MM.1S (cell line): ENCODE measurements at regions not wholly inside any gene's neighbourhood (a gene's known extent, or its start where the extent isn't known, plus 50 kb on each side); places are given as distances from the start of the nearest gene placed in this dataset.
"Not testable (repeated sequence)": the region's sequence is repeated elsewhere in the genome, so short reads cannot be mapped to it uniquely, and the experiment has no call there.

Source experiments
- DNase-seq: peaks from one replicate; pipeline ENCODE4 v3.0.0-alpha.2; 2015
- H2AFZ ChIP-seq: fragments of 300-600 bp; sonication (generic); 2 replicates; pipeline ENCODE4 v1.6.0; 2016; ENCODE audit warnings: antibody characterized with exemption, low read length
- H3F3A ChIP-seq: fragments of 300-600 bp; sonication (generic); 2 replicates; pipeline ENCODE4 v1.6.1; 2016; ENCODE audit warnings: mild to moderate bottlenecking, antibody characterized with exemption, low read length, moderate library complexity, mixed read lengths; ENCODE audit not compliant: insufficient read depth
- H3K27ac ChIP-seq: fragments of 300-600 bp; sonication (generic); 2 replicates; pipeline ENCODE4 v1.5.1; 2016; ENCODE audit warnings: mild to moderate bottlenecking, low read length
- H3K27me3 ChIP-seq: fragments of 300-600 bp; sonication (generic); replicated peaks from 2 replicates; pipeline ENCODE4 v1.6.0; 2016; ENCODE audit warnings: low read length; ENCODE audit not compliant: insufficient read depth
- H3K36me3 ChIP-seq: fragments of 300-600 bp; sonication (generic); replicated peaks from 2 replicates; pipeline ENCODE4 v1.6.1; 2016; ENCODE audit warnings: mild to moderate bottlenecking, low read length, mixed read lengths; ENCODE audit not compliant: insufficient read depth
- H3K4me1 ChIP-seq: fragments of 300-600 bp; sonication (generic); 2 replicates; pipeline ENCODE4 v1.6.1; 2016; ENCODE audit warnings: low read length, mixed read lengths
- H3K4me2 ChIP-seq: fragments of 300-600 bp; sonication (generic); 2 replicates; pipeline ENCODE4 v1.6.0; 2016; ENCODE audit warnings: low read depth, low read length
- H3K4me3 ChIP-seq: fragments of 300-600 bp; sonication (generic); 2 replicates; pipeline ENCODE4 v1.5.1; 2016; ENCODE audit warnings: low read length, mixed read lengths
- H3K79me2 ChIP-seq: fragments of 300-600 bp; sonication (generic); 2 replicates; pipeline ENCODE4 v1.6.1; 2016; ENCODE audit warnings: mixed run types, low read length, mixed read lengths
- H3K9ac ChIP-seq: fragments of 300-600 bp; sonication (generic); 2 replicates; pipeline ENCODE4 v1.6.1; 2016; ENCODE audit warnings: low read length, mixed read lengths
- H3K9me2 ChIP-seq: fragments of 300-600 bp; sonication (generic); replicated peaks from 2 replicates; pipeline ENCODE4 v1.6.1; 2016; ENCODE audit warnings: mild to moderate bottlenecking, low read length, mixed read lengths; ENCODE audit not compliant: insufficient read depth
- H3K9me3 ChIP-seq: fragments of 300-600 bp; sonication (generic); replicated peaks from 2 replicates; pipeline ENCODE4 v1.6.1; 2016; ENCODE audit warnings: mild to moderate bottlenecking, low read length, mixed read lengths; ENCODE audit not compliant: insufficient read depth
- H4K20me1 ChIP-seq: fragments of 300-600 bp; sonication (generic); 2 replicates; pipeline ENCODE4 v1.6.1; 2016; ENCODE audit warnings: mild to moderate bottlenecking, low read length, moderate library complexity, mixed read lengths; ENCODE audit not compliant: insufficient read depth
- EZH2 ChIP-seq: fragments of 300-600 bp; sonication (generic); optimal IDR thresholded peaks from 2 replicates; pipeline ENCODE3; 2017; ENCODE audit warnings: low read depth, mild to moderate bottlenecking, antibody characterized with exemption, low read length, mixed read lengths
- EZH2phosphoT487 ChIP-seq: fragments of 300-600 bp; sonication (generic); IDR thresholded peaks from 2 replicates; pipeline ENCODE4 v1.6.1; 2018; ENCODE audit warnings: antibody characterized with exemption, low read length
- TF ChIP-seq, protein P1 (sequence below): fragments of 300-600 bp; sonication (generic); IDR thresholded peaks from 2 replicates; pipeline ENCODE4 v1.5.1; 2016; ENCODE audit warnings: antibody characterized with exemption, low read length, mixed read lengths

DNA sequence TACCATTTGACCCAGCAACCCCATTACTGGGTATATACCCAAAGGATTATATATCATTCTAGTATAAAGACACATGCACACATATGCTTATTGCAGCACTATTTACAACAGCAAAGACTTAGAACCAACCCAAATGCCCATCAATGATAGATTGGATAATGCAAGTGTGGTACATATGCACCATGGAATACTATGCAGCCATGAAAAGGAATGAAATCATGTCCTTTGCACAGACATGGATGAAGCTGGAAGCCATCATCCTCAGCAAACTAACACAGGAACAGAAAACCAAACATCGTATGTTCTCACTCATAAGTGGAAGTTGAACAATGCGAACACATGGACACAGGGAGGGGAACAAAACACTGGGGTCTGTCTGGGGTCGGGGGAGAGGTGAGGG, 50.6 kb upstream of the GPR39 start:
- not testable (repeated sequence) for H3K4me2 ChIP-seq, DNase-seq, H3K27me3 ChIP-seq, H2AFZ ChIP-seq, H4K20me1 ChIP-seq, H3K9me2 ChIP-seq, H3K4me1 ChIP-seq, H3K9ac ChIP-seq, H3K27ac ChIP-seq, H3K4me3 ChIP-seq, H3K9me3 ChIP-seq, H3F3A ChIP-seq, H3K36me3 ChIP-seq, H3K79me2 ChIP-seq

GRCh38 chr2:132366421-132367180, 50.0 kb upstream of the GPR39 start:
- no peaks in the 10 kb centered on the region for H3K9me3 ChIP-seq
- H3F3A ChIP-seq, result no peaks in the 10 kb centered on the region
- H2AFZ ChIP-seq, result no peak overlapping the region
- no peaks in the 10 kb centered on the region for H3K27me3 ChIP-seq
- H3K36me3 ChIP-seq, result no peaks in the 10 kb centered on the region
- no peak for DNase-seq
- no peak for TF ChIP-seq EZH2phosphoT487
- TF ChIP-seq EZH2, result no peak
- TF ChIP-seq, protein P1, sequence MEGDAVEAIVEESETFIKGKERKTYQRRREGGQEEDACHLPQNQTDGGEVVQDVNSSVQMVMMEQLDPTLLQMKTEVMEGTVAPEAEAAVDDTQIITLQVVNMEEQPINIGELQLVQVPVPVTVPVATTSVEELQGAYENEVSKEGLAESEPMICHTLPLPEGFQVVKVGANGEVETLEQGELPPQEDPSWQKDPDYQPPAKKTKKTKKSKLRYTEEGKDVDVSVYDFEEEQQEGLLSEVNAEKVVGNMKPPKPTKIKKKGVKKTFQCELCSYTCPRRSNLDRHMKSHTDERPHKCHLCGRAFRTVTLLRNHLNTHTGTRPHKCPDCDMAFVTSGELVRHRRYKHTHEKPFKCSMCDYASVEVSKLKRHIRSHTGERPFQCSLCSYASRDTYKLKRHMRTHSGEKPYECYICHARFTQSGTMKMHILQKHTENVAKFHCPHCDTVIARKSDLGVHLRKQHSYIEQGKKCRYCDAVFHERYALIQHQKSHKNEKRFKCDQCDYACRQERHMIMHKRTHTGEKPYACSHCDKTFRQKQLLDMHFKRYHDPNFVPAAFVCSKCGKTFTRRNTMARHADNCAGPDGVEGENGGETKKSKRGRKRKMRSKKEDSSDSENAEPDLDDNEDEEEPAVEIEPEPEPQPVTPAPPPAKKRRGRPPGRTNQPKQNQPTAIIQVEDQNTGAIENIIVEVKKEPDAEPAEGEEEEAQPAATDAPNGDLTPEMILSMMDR, result no peak
- no peak overlapping the region for H3K27ac ChIP-seq
- H3K79me2 ChIP-seq, result no peaks in the 10 kb centered on the region
- no peaks in the 10 kb centered on the region for H3K4me1 ChIP-seq
- H4K20me1 ChIP-seq, result no peaks in the 10 kb centered on the region
- no peak overlapping the region for H3K4me2 ChIP-seq
- no peak overlapping the region for H3K4me3 ChIP-seq
- H3K9ac ChIP-seq, result no peak overlapping the region
- no peaks in the 10 kb centered on the region for H3K9me2 ChIP-seq
